K562 (cell line): ENCODE measurements at regions not wholly inside any gene's neighbourhood (a gene's known extent, or its start where the extent isn't known, plus 50 kb on each side); places are given as distances from the start of the nearest gene placed in this dataset.

Experiments used
- ATAC-seq: fragments of 200-7000 bp; cut with Tn5 transposase; 3 replicates; pipeline ENCODE4 v1.9.1; 2020; ENCODE audit warnings: moderate library complexity
- BruUV-seq: library from RNA; stranded (reverse); fragments of 400-500 nt; replicated peaks from 2 replicates; lab custom pipeline; 2021; lab: Mats Ljungman, UMichigan
- CTCF ChIA-PET: fragments of 300-600 bp; formaldehyde crosslinking; extraction: SDS; loops from one replicate; lab custom pipeline; 2021; ENCODE audit warnings: low intra/inter-chr PET ratio; lab: Yijun Ruan, JAX
- POLR2A ChIA-PET: fragments of 300-600, 350-650 bp; sonication (Branson Sonifier 250); formaldehyde crosslinking; extraction: SDS; loops from one replicate; lab custom pipeline; 2021; ENCODE audit warnings: antibody characterized with exemption, inconsistent platforms; lab: Yijun Ruan, JAX
- DNase-seq, 4 experiments: peaks; one replicate each; pipeline versions ENCODE4 v3.0.0 to v3.0.0-alpha.2; 2011 to 2018; ENCODE audit warnings: low spot score in 3 of 4, mixed read lengths in 3 of 4; ENCODE audit errors: extremely low read depth in 1 of 4
- FAIRE-seq: peaks from 2 replicates; lab custom pipeline; 2011; peaks lifted over from hg19 to GRCh38; lab: Jason Lieb, UNC
- H2AFZ ChIP-seq: 2 replicates; pipeline ENCODE4 v1.6.0; 2011; ENCODE audit warnings: low read depth, low read length, control low read depth, inconsistent platforms
- H3K27ac ChIP-seq: fragments of 200-600 bp; 3 replicates; pipeline ENCODE4 v1.8.0; 2011; ENCODE audit warnings: low read depth, mild to moderate bottlenecking, control low read depth, inconsistent platforms, low read length, moderate library complexity, mixed read lengths; ENCODE audit errors: extremely low read depth
- H3K27me3 ChIP-seq, 2 experiments: fragments of 300-600 bp in 1 of 2; 2 replicates in 1 of 2; 3 replicates in 1 of 2; pipeline versions ENCODE4 v1.6.0 to v1.8.0; 2011; ENCODE audit warnings: inconsistent platforms in 2 of 2, low read length in 2 of 2, mild to moderate bottlenecking in 1 of 2, mixed read lengths in 1 of 2, moderate library complexity in 1 of 2; ENCODE audit not compliant: control insufficient read depth in 2 of 2, insufficient read depth in 2 of 2
- H3K36me3 ChIP-seq: fragments of 300-600 bp; 3 replicates; pipeline ENCODE4 v1.8.0; 2011; ENCODE audit warnings: mild to moderate bottlenecking, low read length, inconsistent platforms; ENCODE audit not compliant: control insufficient read depth, insufficient read depth
- H3K4me1 ChIP-seq, 2 experiments: fragments of 200-600 bp in 1 of 2; replicated peaks in 1 of 2; 2 replicates in 1 of 2; 3 replicates in 1 of 2; pipeline versions ENCODE4 v1.5.1 to v1.8.0; 2011; ENCODE audit warnings: inconsistent platforms in 2 of 2, low read length in 2 of 2, mild to moderate bottlenecking in 1 of 2, mixed read lengths in 1 of 2, moderate library complexity in 1 of 2; ENCODE audit not compliant: control insufficient read depth in 2 of 2, insufficient read depth in 2 of 2
- H3K4me2 ChIP-seq: 2 replicates; pipeline ENCODE4 v1.6.1; 2011; ENCODE audit warnings: low read length, control low read depth, inconsistent platforms, mixed read lengths; ENCODE audit not compliant: insufficient read depth
- H3K4me3 ChIP-seq: fragments of 200-600 bp; sonication (generic), shearing (Covaris generic); 2 replicates; pipeline ENCODE4 v1.5.1; 2016; ENCODE audit warnings: control low read depth, inconsistent platforms
- H3K79me2 ChIP-seq: fragments of 200-600 bp; 3 replicates; pipeline ENCODE4 v1.8.0; 2011; ENCODE audit warnings: low read length, inconsistent platforms; ENCODE audit not compliant: control insufficient read depth, insufficient read depth
- H3K9ac ChIP-seq, 2 experiments: 2 replicates each; pipeline versions ENCODE4 v1.6.0 to v1.6.1; 2011; ENCODE audit warnings: low read depth in 2 of 2, low read length in 2 of 2, control low read depth in 1 of 2, inconsistent platforms in 1 of 2, mild to moderate bottlenecking in 1 of 2, mixed read lengths in 1 of 2; ENCODE audit not compliant: insufficient read depth in 1 of 2
- H3K9me1 ChIP-seq: one replicate; pipeline ENCODE4 v1.6.0; 2011; ENCODE audit warnings: inconsistent platforms, mild to moderate bottlenecking, low read length, moderate library complexity; ENCODE audit not compliant: control insufficient read depth, insufficient read depth
- H3K9me3 ChIP-seq: replicated peaks from 2 replicates; pipeline ENCODE4 v1.5.1; 2011; ENCODE audit warnings: low read depth, low read length, inconsistent platforms; ENCODE audit not compliant: control insufficient read depth, insufficient read depth
- H4K20me1 ChIP-seq: replicated peaks from 2 replicates; pipeline ENCODE4 v1.6.1; 2011; ENCODE audit warnings: low read length, inconsistent platforms, mixed read lengths; ENCODE audit not compliant: control insufficient read depth, insufficient read depth
- ATF1 ChIP-seq, 2 experiments: fragments of 450-650 bp in 1 of 2; IDR thresholded peaks; 2 replicates each; pipeline ENCODE4 v1.6.1; 2016; ENCODE audit warnings: missing compliant biosample characterization in 1 of 2, missing genetic modification characterization in 1 of 2
- ETV1 ChIP-seq: fragments of 450-650 bp; conservative IDR thresholded peaks from 2 replicates; pipeline ENCODE4 v1.6.1; 2016; ENCODE audit warnings: missing genetic modification characterization, control low read depth, low read depth, missing compliant biosample characterization
- FOXJ3 ChIP-seq: sonication (generic); formaldehyde crosslinking; IDR thresholded peaks from 2 replicates; pipeline ENCODE4 v1.4.0; 2020; ENCODE audit warnings: mild to moderate bottlenecking, missing genetic modification reagents
- MEIS2 ChIP-seq: fragments of 450-650 bp; IDR thresholded peaks from 2 replicates; pipeline ENCODE4 v1.6.1; 2014; ENCODE audit warnings: mild to moderate bottlenecking; ENCODE audit not compliant: partially characterized antibody
- MXI1 ChIP-seq: IDR thresholded peaks from 2 replicates; pipeline ENCODE4 v1.6.1; 2011; ENCODE audit warnings: low read depth, mild to moderate bottlenecking, improper control_type of control experiment, low read length
- NCOA4 ChIP-seq: fragments of 450-650 bp; IDR thresholded peaks from 2 replicates; pipeline ENCODE4 v1.6.1; 2018; ENCODE audit warnings: mild to moderate bottlenecking; ENCODE audit not compliant: partially characterized antibody
- NFRKB ChIP-seq: fragments of 450-650 bp; IDR thresholded peaks from 2 replicates; pipeline ENCODE4 v1.6.1; 2016; ENCODE audit warnings: low read depth
- RBBP5 ChIP-seq: fragments of 200-600 bp; sonication (generic); IDR thresholded peaks from 2 replicates; pipeline ENCODE4 v1.6.1; 2012; ENCODE audit warnings: borderline replicate concordance, mild to moderate bottlenecking, low read length, control low read depth, inconsistent platforms; ENCODE audit not compliant: insufficient read depth, poor library complexity, severe bottlenecking
- SP2 ChIP-seq: IDR thresholded peaks from 2 replicates; pipeline ENCODE4 v1.6.1; 2011; ENCODE audit warnings: mild to moderate bottlenecking, low read depth, low read length, moderate library complexity; ENCODE audit not compliant: poor library complexity, severe bottlenecking; ENCODE audit errors: extremely low read depth
- SPI1 ChIP-seq: IDR thresholded peaks from 2 replicates; pipeline ENCODE4 v1.6.1; 2011; ENCODE audit warnings: low read depth, low read length, control low read depth, borderline replicate concordance
- TCF7 ChIP-seq: sonication (generic); IDR thresholded peaks from 2 replicates; pipeline ENCODE4 v1.6.1; 2016; ENCODE audit warnings: antibody characterized with exemption, borderline replicate concordance
- XRCC3 ChIP-seq: fragments of 450-650 bp; IDR thresholded peaks from 2 replicates; pipeline ENCODE4 v1.6.1; 2017; ENCODE audit warnings: mild to moderate bottlenecking, moderate library complexity
- ZFP30 ChIP-seq: fragments of 250-450 bp; sonication (Bioruptor Pico); IDR thresholded peaks from 2 replicates; pipeline ENCODE4 v1.8.0; 2022; ENCODE audit warnings: moderate library complexity, mild to moderate bottlenecking, inconsistent platforms, borderline replicate concordance
- ZNF133 ChIP-seq: fragments of 250-450 bp; sonication (Bioruptor Pico); IDR thresholded peaks from 2 replicates; pipeline ENCODE4 v1.4.0; 2020; ENCODE audit warnings: mild to moderate bottlenecking
- ZNF780A ChIP-seq: fragments of 250-450 bp; sonication (Bioruptor Pico); IDR thresholded peaks from 2 replicates; pipeline ENCODE4 v1.5.0; 2021; ENCODE audit warnings: mild to moderate bottlenecking
- WGBS: fragments of 100-300 bp; shearing (Covaris generic); methylation state at CpG from one replicate; pipeline ENCODE4 v1.1.6; 2016; ENCODE audit warnings: low coverage, mixed read lengths; ENCODE audit not compliant: insufficient coverage; ENCODE audit errors: missing lambda C conversion rate; 5-methylcytosine and 5-hydroxymethylcytosine counted together
- in situ Hi-C: fragments of 300-500 bp; cut with MboI; formaldehyde crosslinking; loops from 4 replicates; pipeline ENCODE4 v1.15.0; 2018; ENCODE audit warnings: inconsistent platforms, mixed read lengths
- intact Hi-C: fragments of 100-400 bp; cut with micrococcal nuclease; formaldehyde crosslinking; loops from 2 replicates; pipeline ENCODE4 v1.14.2; 2022
- TF ChIP-seq, protein P1 (sequence below), 2 experiments: fragments of 250-450 bp in 1 of 2; fragments of 450-650 bp in 1 of 2; sonication (Bioruptor Pico) in 1 of 2; IDR thresholded peaks; 2 replicates each; pipeline versions ENCODE4 v1.6.1 to v1.8.0; 2016 to 2021; ENCODE audit warnings: mild to moderate bottlenecking in 2 of 2, moderate library complexity in 2 of 2, missing compliant biosample characterization in 1 of 2, missing genetic modification characterization in 1 of 2
- TF ChIP-seq, protein P2 (sequence below), 2 experiments: IDR thresholded peaks; 2 replicates each; pipeline ENCODE4 v1.6.1; 2012; ENCODE audit warnings: improper control_type of control experiment in 2 of 2, low read depth in 2 of 2, low read length in 2 of 2, borderline replicate concordance in 1 of 2

DNA sequence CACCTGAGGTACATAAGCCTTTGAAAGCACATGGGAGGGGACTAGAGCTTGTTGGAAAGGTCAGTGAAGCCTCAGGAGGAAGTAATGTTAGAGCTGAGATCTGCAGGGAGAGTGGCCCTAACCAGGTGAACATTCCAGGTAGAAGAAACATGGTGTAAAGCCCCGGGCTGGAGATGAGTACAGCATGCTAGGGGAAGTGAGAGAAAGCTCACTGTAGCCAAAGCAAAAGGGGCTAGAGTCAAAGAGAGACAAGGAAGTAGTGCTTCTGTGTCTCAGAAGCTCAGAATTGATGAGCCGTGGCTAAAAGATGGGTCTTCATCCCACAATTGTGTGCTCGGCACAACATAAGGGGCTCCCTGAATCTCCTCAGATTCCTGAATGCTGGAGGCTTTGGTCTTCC lies 481.8 kb downstream of the XYLT1 start:
- CTCF ChIA-PET, result no interaction called here
- BruUV-seq, result no TSS peak
- no peak for FAIRE-seq
- TF ChIP-seq ZFP30 (CRISPR knock-in tag) (no peak), ATF1 (CRISPR knock-in tag; IDR thresholded peaks at IDR 0.05) (no peak), ATF1 (tag; IDR thresholded peaks at IDR 0.05) (no peak), FOXJ3 (no peak), XRCC3 (no peak), RBBP5 (no peak), NFRKB (no peak), NCOA4 (no peak), MEIS2 (no peak), ZNF780A (CRISPR knock-in tag) (no peak), MXI1 (no peak), ETV1 (tag) (no peak), SP2 (no peak), ZNF133 (CRISPR knock-in tag) (no peak), SPI1 (no peak), TCF7 (no peak)
- TF ChIP-seq, protein P1, sequence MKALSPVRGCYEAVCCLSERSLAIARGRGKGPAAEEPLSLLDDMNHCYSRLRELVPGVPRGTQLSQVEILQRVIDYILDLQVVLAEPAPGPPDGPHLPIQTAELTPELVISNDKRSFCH (CRISPR knock-in tag; IDR thresholded peaks at IDR 0.05), result no peak
- TF ChIP-seq, protein P1 (tag; IDR thresholded peaks at IDR 0.05), result no peak
- TF ChIP-seq, protein P2, sequence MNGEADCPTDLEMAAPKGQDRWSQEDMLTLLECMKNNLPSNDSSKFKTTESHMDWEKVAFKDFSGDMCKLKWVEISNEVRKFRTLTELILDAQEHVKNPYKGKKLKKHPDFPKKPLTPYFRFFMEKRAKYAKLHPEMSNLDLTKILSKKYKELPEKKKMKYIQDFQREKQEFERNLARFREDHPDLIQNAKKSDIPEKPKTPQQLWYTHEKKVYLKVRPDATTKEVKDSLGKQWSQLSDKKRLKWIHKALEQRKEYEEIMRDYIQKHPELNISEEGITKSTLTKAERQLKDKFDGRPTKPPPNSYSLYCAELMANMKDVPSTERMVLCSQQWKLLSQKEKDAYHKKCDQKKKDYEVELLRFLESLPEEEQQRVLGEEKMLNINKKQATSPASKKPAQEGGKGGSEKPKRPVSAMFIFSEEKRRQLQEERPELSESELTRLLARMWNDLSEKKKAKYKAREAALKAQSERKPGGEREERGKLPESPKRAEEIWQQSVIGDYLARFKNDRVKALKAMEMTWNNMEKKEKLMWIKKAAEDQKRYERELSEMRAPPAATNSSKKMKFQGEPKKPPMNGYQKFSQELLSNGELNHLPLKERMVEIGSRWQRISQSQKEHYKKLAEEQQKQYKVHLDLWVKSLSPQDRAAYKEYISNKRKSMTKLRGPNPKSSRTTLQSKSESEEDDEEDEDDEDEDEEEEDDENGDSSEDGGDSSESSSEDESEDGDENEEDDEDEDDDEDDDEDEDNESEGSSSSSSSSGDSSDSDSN (IDR thresholded peaks at IDR 0.05; ENCODE audit: borderline replicate concordance in 1 of 2, low read depth in 2 of 2, low read length in 2 of 2), result no peak

More for the DNA sequence above, 481.8 kb downstream of the XYLT1 start:
- Histone ChIP-seq H3K9me3 (no peaks in the 10 kb centered on the region), H3K79me2 (no peaks in the 10 kb centered on the region), H4K20me1 (0 out of 2 replicates have a peak, but pooled peaks cover 4% of the 10 kb centered on the region), H3K4me3 (no peak overlapping the region), H3K9me1 (no peaks in the 10 kb centered on the region), H2AFZ (no peak overlapping the region), H3K27me3 (peaks cover 6 to 32% of the 10 kb centered on the region in 2 experiments; a peak in 2 of 5 replicates), H3K4me2 (no peak overlapping the region), H3K9ac (no peak overlapping the region), H3K4me1 (no peaks in the 10 kb centered on the region), H3K27ac (no peak overlapping the region), H3K36me3 (no peaks in the 10 kb centered on the region)
- POLR2A ChIA-PET, result interaction anchor here (0.7 to 1.3 kb wide), 3 partner anchors 9 to 259 kb away, joined by 3 to 4 read pairs (median 3); no protein-coding TSS in a partner anchor
- 3% methylated on average over 3 of the region's 3 CpGs for WGBS
- ATAC-seq (no peak), DNase-seq (no peak)
- intact Hi-C loops (no loop called here), in situ Hi-C loops (no loop called here)
